GM23248 (cell line): ENCODE measurements at regions not wholly inside any gene's neighbourhood (a gene's known extent, or its start where the extent isn't known, plus 50 kb on each side); places are given as distances from the start of the nearest gene placed in this dataset.

Source experiments
- DNase-seq: peaks from one replicate; pipeline ENCODE4 v3.0.0-alpha.2; 2015
- H2AFZ ChIP-seq: fragments of 200-600 bp; sonication (generic); 2 replicates; pipeline ENCODE4 v1.6.1; 2016; ENCODE audit warnings: antibody characterized with exemption
- H3F3A ChIP-seq: fragments of 200-600 bp; sonication (generic); 2 replicates; pipeline ENCODE4 v1.6.1; 2016; ENCODE audit warnings: mild to moderate bottlenecking, antibody characterized with exemption, mixed run types; ENCODE audit not compliant: insufficient read depth
- H3K27ac ChIP-seq: fragments of 200-600 bp; sonication (generic); 2 replicates; pipeline ENCODE4 v1.5.1; 2016; ENCODE audit warnings: mild to moderate bottlenecking
- H3K27me3 ChIP-seq: fragments of 200-600 bp; sonication (generic); replicated peaks from 2 replicates; pipeline ENCODE4 v1.6.1; 2016; ENCODE audit warnings: mild to moderate bottlenecking; ENCODE audit not compliant: insufficient read depth
- H3K36me3 ChIP-seq: fragments of 200-600 bp; sonication (generic); 2 replicates; pipeline ENCODE4 v1.6.1; 2016; ENCODE audit warnings: low read depth, mild to moderate bottlenecking
- H3K4me1 ChIP-seq: fragments of 200-600 bp; sonication (generic); 2 replicates; pipeline ENCODE4 v1.6.1; 2016; ENCODE audit warnings: mild to moderate bottlenecking; ENCODE audit not compliant: insufficient read depth
- H3K4me2 ChIP-seq: fragments of 200-600 bp; sonication (generic); one replicate; pipeline ENCODE4 v1.6.1; 2016; ENCODE audit warnings: mild to moderate bottlenecking; ENCODE audit not compliant: unreplicated experiment
- H3K4me3 ChIP-seq: fragments of 200-600 bp; sonication (generic); 2 replicates; pipeline ENCODE4 v1.5.1; 2016; ENCODE audit warnings: mild to moderate bottlenecking
- H3K79me2 ChIP-seq: fragments of 200-600 bp; sonication (generic); 2 replicates; pipeline ENCODE4 v1.6.1; 2016; ENCODE audit warnings: mild to moderate bottlenecking; ENCODE audit not compliant: insufficient read depth
- H3K9ac ChIP-seq: fragments of 200-600 bp; sonication (generic); 2 replicates; pipeline ENCODE4 v1.6.1; 2016; ENCODE audit warnings: mild to moderate bottlenecking
- H3K9me2 ChIP-seq: fragments of 200-600 bp; sonication (generic); 2 replicates; pipeline ENCODE4 v1.6.1; 2016; ENCODE audit warnings: mixed run types, mild to moderate bottlenecking, moderate library complexity; ENCODE audit not compliant: insufficient read depth
- H3K9me3 ChIP-seq: fragments of 200-600 bp; sonication (generic); one replicate; pipeline ENCODE4 v1.6.1; 2017; ENCODE audit warnings: low read depth
- H4K20me1 ChIP-seq: fragments of 200-600 bp; sonication (generic); 2 replicates; pipeline ENCODE4 v1.6.0; 2016; ENCODE audit not compliant: insufficient read depth
- EZH2 ChIP-seq: fragments of 200-600 bp; sonication (generic); IDR thresholded peaks from 2 replicates; pipeline ENCODE4 v1.6.1; 2018; ENCODE audit warnings: antibody characterized with exemption, mild to moderate bottlenecking; ENCODE audit not compliant: insufficient read depth, poor library complexity, severe bottlenecking
- EZH2phosphoT487 ChIP-seq: fragments of 200-600 bp; sonication (generic); IDR thresholded peaks from 2 replicates; pipeline ENCODE4 v1.6.1; 2018; ENCODE audit warnings: antibody characterized with exemption, moderate library complexity, mild to moderate bottlenecking, low read depth; ENCODE audit not compliant: insufficient read depth
- WGBS, 2 experiments: methylation state at CpG; one replicate each; pipeline ENCODE4 v1.1.6; 2015 to 2017; ENCODE audit warnings: low lambda C conversion rate in 2 of 2, low coverage in 1 of 2; ENCODE audit errors: missing lambda C conversion rate in 2 of 2; 5-methylcytosine and 5-hydroxymethylcytosine counted together
- in situ Hi-C: fragments of 300-500 bp; cut with MboI; formaldehyde crosslinking; loops from 2 replicates; pipeline ENCODE4 v1.15.0; 2020

- Histone ChIP-seq H3K4me3 (no peak overlapping the region), H3K27ac (no peak overlapping the region), H3K9me3 (no peaks in the 10 kb centered on the region), H3K4me1 (no peaks in the 10 kb centered on the region), H3F3A (no peaks in the 10 kb centered on the region), H3K27me3 (no peaks in the 10 kb centered on the region), H3K9ac (no peak overlapping the region), H3K4me2 (no peak overlapping the region), H3K36me3 (no peaks in the 10 kb centered on the region), H3K79me2 (no peaks in the 10 kb centered on the region), H2AFZ (no peak overlapping the region), H3K9me2 (no peaks in the 10 kb centered on the region), H4K20me1 (no peaks in the 10 kb centered on the region)
- no peak for DNase-seq
- 15% methylated on average over 1 of the region's 1 CpG for WGBS, 2 experiments
- in situ Hi-C loops, result no loop called here
- TF ChIP-seq EZH2 (no peak), EZH2phosphoT487 (no peak)
Observed at GRCh38 chr6:67642582-67642981, 992.5 kb upstream of the ADGRB3 start.

- Histone ChIP-seq H3K27ac (no peak overlapping the region), H3K4me3 (no peak overlapping the region), H3K4me2 (no peak overlapping the region), H3K36me3 (no peaks in the 10 kb centered on the region), H3F3A (no peaks in the 10 kb centered on the region), H3K27me3 (no peaks in the 10 kb centered on the region), H3K9me2 (no peaks in the 10 kb centered on the region), H3K4me1 (no peaks in the 10 kb centered on the region), H3K9me3 (no peaks in the 10 kb centered on the region), H4K20me1 (no peaks in the 10 kb centered on the region), H3K9ac (no peak overlapping the region), H3K79me2 (no peaks in the 10 kb centered on the region), H2AFZ (no peak overlapping the region)
- in situ Hi-C loops, result no loop called here
- TF ChIP-seq EZH2phosphoT487 (no peak), EZH2 (no peak)
- no peak for DNase-seq
Observed at GRCh38 chr6:67640484-67640883, 994.6 kb upstream of the ADGRB3 start.

GRCh38 chr6:67639161-67639560 is 995.9 kb upstream of the ADGRB3 start:
- Histone ChIP-seq H3K4me1 (no peaks in the 10 kb centered on the region), H3K36me3 (no peaks in the 10 kb centered on the region), H3K9me2 (no peaks in the 10 kb centered on the region), H3K79me2 (no peaks in the 10 kb centered on the region), H3F3A (no peaks in the 10 kb centered on the region), H3K4me3 (no peak overlapping the region), H4K20me1 (no peaks in the 10 kb centered on the region), H3K4me2 (no peak overlapping the region), H2AFZ (no peak overlapping the region), H3K9ac (no peak overlapping the region), H3K9me3 (no peaks in the 10 kb centered on the region), H3K27me3 (no peaks in the 10 kb centered on the region), H3K27ac (no peak overlapping the region)
- no peak for DNase-seq
- no peak for TF ChIP-seq EZH2phosphoT487
- TF ChIP-seq EZH2, result no peak
- in situ Hi-C loops, result no loop called here

- DNase-seq, result no peak
- Histone ChIP-seq H3K4me3 (no peak overlapping the region), H3K9me3 (no peaks in the 10 kb centered on the region), H3K27ac (no peak overlapping the region), H3K27me3 (no peaks in the 10 kb centered on the region), H4K20me1 (no peaks in the 10 kb centered on the region), H3K4me2 (no peak overlapping the region), H3F3A (no peaks in the 10 kb centered on the region), H3K4me1 (no peaks in the 10 kb centered on the region), H3K9ac (no peak overlapping the region), H3K36me3 (no peaks in the 10 kb centered on the region), H2AFZ (no peak overlapping the region), H3K79me2 (no peaks in the 10 kb centered on the region), H3K9me2 (no peaks in the 10 kb centered on the region)
- TF ChIP-seq EZH2, result no peak
- in situ Hi-C loops, result no loop called here
- WGBS, 2 experiments, result 36 to 43% methylated on average over 2 of the region's 2 CpGs
Observed at GRCh38 chr6:67634199-67634598, 1000.9 kb upstream of the ADGRB3 start.

- no peaks in the 10 kb centered on the region for H3K36me3 ChIP-seq
- no peaks in the 10 kb centered on the region for H3K9me3 ChIP-seq
- H3K27ac ChIP-seq, result no peak overlapping the region
- no peaks in the 10 kb centered on the region for H3F3A ChIP-seq
- H3K79me2 ChIP-seq, result no peaks in the 10 kb centered on the region
- TF ChIP-seq EZH2 (no peak), EZH2phosphoT487 (no peak)
- in situ Hi-C loops, result no loop called here
- H4K20me1 ChIP-seq, result no peaks in the 10 kb centered on the region
- no peak for DNase-seq
- no peak overlapping the region for H3K9ac ChIP-seq
- no peak overlapping the region for H3K4me2 ChIP-seq
- H3K27me3 ChIP-seq, result no peaks in the 10 kb centered on the region
- H3K4me1 ChIP-seq, result no peaks in the 10 kb centered on the region
- H2AFZ ChIP-seq, result no peak overlapping the region
- H3K4me3 ChIP-seq, result no peak overlapping the region
- 21 to 32% methylated on average over 3 of the region's 3 CpGs for WGBS, 2 experiments
- H3K9me2 ChIP-seq, result no peaks in the 10 kb centered on the region
Observed at GRCh38 chr6:67633058-67633457, 1002.0 kb upstream of the ADGRB3 start.
